ENCODE measurements at regions not wholly inside any gene's neighbourhood (a gene's known extent, or its start where the extent isn't known, plus 50 kb on each side); places are given as distances from the start of the nearest gene placed in this dataset.

GRCh38 chr9:90333226-90333625, 309.4 kb downstream of the DIRAS2 start:
- TF ChIP-seq CTCF (IDR thresholded peaks at IDR 0.05; ENCODE audit: low read length) (no peak), EZH2 (IDR thresholded peaks at IDR 0.05; ENCODE audit: borderline replicate concordance, low read length) (no peak)

Data from OCI-LY1 (cell line).